Erythroblast (primary cell): ENCODE measurements at regions not wholly inside any gene's neighbourhood (a gene's known extent, or its start where the extent isn't known, plus 50 kb on each side); places are given as distances from the start of the nearest gene placed in this dataset.

Source experiments
- GATA1 ChIP-seq: IDR thresholded peaks from 2 replicates; pipeline ENCODE4 v1.6.1; 2011; ENCODE audit warnings: low read depth, mild to moderate bottlenecking, control low read depth, low read length, moderate library complexity
- POLR2A ChIP-seq: IDR thresholded peaks from 2 replicates; pipeline ENCODE4 v1.6.1; 2011; ENCODE audit warnings: mild to moderate bottlenecking, low read length

- no peak for TF ChIP-seq POLR2A
- TF ChIP-seq GATA1 = no peak
Observed at GRCh38 chr15:30001602-30002001, 81.2 kb upstream of the GOLGA8J start.
